Mesenchymal stem cell (in vitro differentiated cells and primary cell): ENCODE measurements at regions not wholly inside any gene's neighbourhood (a gene's known extent, or its start where the extent isn't known, plus 50 kb on each side); places are given as distances from the start of the nearest gene placed in this dataset.

Experiments
- DNase-seq: peaks from one replicate; pipeline ENCODE4 v3.0.0-alpha.2; 2013
- H2AFZ ChIP-seq: one replicate; pipeline ENCODE4 v1.6.1; 2013; ENCODE audit warnings: low read depth, mild to moderate bottlenecking, control low read depth, inconsistent platforms, low read length, moderate library complexity
- H2AK5ac ChIP-seq: 2 replicates; pipeline ENCODE4 v1.6.1; 2013; ENCODE audit warnings: low read length, moderate library complexity, mild to moderate bottlenecking, inconsistent platforms; ENCODE audit not compliant: severe bottlenecking
- H2BK120ac ChIP-seq: one replicate; pipeline ENCODE4 v1.6.1; 2013; ENCODE audit warnings: low read depth, mild to moderate bottlenecking, inconsistent platforms, low read length, moderate library complexity
- H2BK12ac ChIP-seq, 2 experiments: one replicate each; pipeline ENCODE4 v1.6.1; 2013; ENCODE audit warnings: inconsistent platforms in 2 of 2, low read length in 2 of 2, mild to moderate bottlenecking in 2 of 2, moderate library complexity in 2 of 2, control low read depth in 1 of 2
- H2BK15ac ChIP-seq: one replicate; pipeline ENCODE4 v1.6.1; 2013; ENCODE audit warnings: mild to moderate bottlenecking, low read depth, inconsistent platforms; ENCODE audit not compliant: poor library complexity, severe bottlenecking
- H2BK5ac ChIP-seq: 2 replicates; pipeline ENCODE4 v1.6.1; 2013; ENCODE audit warnings: low read depth, mild to moderate bottlenecking, low read length, control low read depth, inconsistent platforms; ENCODE audit not compliant: poor library complexity, severe bottlenecking
- H3K14ac ChIP-seq, 2 experiments: one replicate each; pipeline ENCODE4 v1.6.1; 2013; ENCODE audit warnings: inconsistent platforms in 2 of 2, low read length in 2 of 2, control low read depth in 1 of 2, mild to moderate bottlenecking in 1 of 2, moderate library complexity in 1 of 2
- H3K18ac ChIP-seq, 2 experiments: one replicate each; pipeline ENCODE4 v1.6.1; 2013; ENCODE audit warnings: inconsistent platforms in 2 of 2, low read length in 2 of 2, control low read depth in 1 of 2, low read depth in 1 of 2, mild to moderate bottlenecking in 1 of 2
- H3K23ac ChIP-seq, 2 experiments: one replicate each; pipeline ENCODE4 v1.6.1; 2013; ENCODE audit warnings: inconsistent platforms in 2 of 2, low read length in 2 of 2, mild to moderate bottlenecking in 2 of 2, moderate library complexity in 2 of 2, control low read depth in 1 of 2
- H3K27ac ChIP-seq: 2 replicates; pipeline ENCODE4 v1.5.1; 2013; ENCODE audit warnings: mild to moderate bottlenecking, moderate library complexity, low read length, control low read depth, inconsistent platforms; ENCODE audit not compliant: poor library complexity, severe bottlenecking
- H3K27me3 ChIP-seq, 2 experiments: 2 replicates each; pipeline versions ENCODE4 v1.6.1 to v1.7.0; 2013; ENCODE audit warnings: low read length in 2 of 2, mild to moderate bottlenecking in 2 of 2, moderate library complexity in 2 of 2, control low read depth in 1 of 2, inconsistent platforms in 1 of 2; ENCODE audit not compliant: control insufficient read depth in 1 of 2, insufficient read depth in 1 of 2
- H3K36me3 ChIP-seq, 2 experiments: 2 replicates each; pipeline versions ENCODE4 v1.6.1 to v1.7.0; 2013; ENCODE audit warnings: low read length in 2 of 2, control low read depth in 1 of 2, inconsistent platforms in 1 of 2, low read depth in 1 of 2, mild to moderate bottlenecking in 1 of 2; ENCODE audit not compliant: insufficient read depth in 2 of 2, control insufficient read depth in 1 of 2
- H3K4ac ChIP-seq, 2 experiments: one replicate each; pipeline ENCODE4 v1.6.1; 2013; ENCODE audit warnings: inconsistent platforms in 2 of 2, low read length in 2 of 2, mild to moderate bottlenecking in 2 of 2, moderate library complexity in 2 of 2, control low read depth in 1 of 2, low read depth in 1 of 2
- H3K4me1 ChIP-seq: 2 replicates; pipeline ENCODE4 v1.6.1; 2013; ENCODE audit warnings: low read depth, low read length, control low read depth; ENCODE audit not compliant: control insufficient read depth, insufficient read depth
- H3K4me2 ChIP-seq: 2 replicates; pipeline ENCODE4 v1.6.1; 2013; ENCODE audit warnings: low read length, mild to moderate bottlenecking, inconsistent platforms; ENCODE audit not compliant: poor library complexity, severe bottlenecking
- H3K4me3 ChIP-seq, 2 experiments: 2 replicates each; pipeline versions ENCODE4 v1.5.1 to v1.7.0; 2013; ENCODE audit warnings: low read length in 2 of 2, mild to moderate bottlenecking in 2 of 2, control low read depth in 1 of 2, low read depth in 1 of 2; ENCODE audit not compliant: insufficient read depth in 1 of 2
- H3K79me1 ChIP-seq: replicated peaks from 2 replicates; pipeline ENCODE4 v1.6.1; 2013; ENCODE audit warnings: mild to moderate bottlenecking, control low read depth, low read length, inconsistent platforms; ENCODE audit not compliant: poor library complexity, severe bottlenecking
- H3K9ac ChIP-seq: 2 replicates; pipeline ENCODE4 v1.7.0; 2013; ENCODE audit warnings: mild to moderate bottlenecking, low read length, moderate library complexity
- H3K9me3 ChIP-seq: 2 replicates; pipeline ENCODE4 v1.7.0; 2013; ENCODE audit warnings: mild to moderate bottlenecking, low read length; ENCODE audit not compliant: control insufficient read depth
- H4K8ac ChIP-seq: one replicate; pipeline ENCODE4 v1.6.1; 2013; ENCODE audit warnings: inconsistent platforms, mild to moderate bottlenecking, low read length, moderate library complexity
- H4K91ac ChIP-seq: one replicate; pipeline ENCODE4 v1.6.1; 2013; ENCODE audit warnings: mild to moderate bottlenecking, low read length, inconsistent platforms
- whole genome bisulfite sequencing: methylation state at CpG from one replicate; pipeline ENCODE4 v1.1.7; 2013; ENCODE audit warnings: mixed read lengths; 5-methylcytosine and 5-hydroxymethylcytosine counted together

DNA sequence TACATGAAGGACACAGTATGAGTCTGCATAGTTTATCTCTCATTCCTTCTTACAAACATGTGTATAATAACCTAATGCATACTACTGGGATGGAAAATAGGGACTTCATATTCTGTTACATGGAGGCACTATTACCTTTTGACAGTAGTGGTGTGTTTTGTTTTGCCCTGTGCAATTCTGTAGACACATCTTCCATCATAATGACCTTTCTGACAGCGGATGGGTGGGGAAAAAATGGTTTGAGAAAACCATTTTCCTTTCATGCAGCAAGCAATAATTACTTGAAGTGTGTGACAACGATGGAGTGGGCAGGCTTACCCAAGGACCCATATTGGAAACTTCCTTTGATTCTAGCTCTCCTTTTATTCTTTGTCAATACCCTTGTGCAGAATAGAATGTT is 153.6 kb upstream of the ONECUT1 start:
- H2BK12ac ChIP-seq = no peak overlapping the region
- no peak overlapping the region for H3K18ac ChIP-seq
- H4K8ac ChIP-seq = no peak overlapping the region
- no peak overlapping the region for H3K4ac ChIP-seq
- H3K23ac ChIP-seq = no peak overlapping the region
- no peak overlapping the region for H3K14ac ChIP-seq
- no peak overlapping the region for H2BK5ac ChIP-seq
- no peak for DNase-seq
- H3K9ac ChIP-seq = no peak overlapping the region
- H2BK120ac ChIP-seq = no peak overlapping the region
- H3K4me1 ChIP-seq = peaks cover 2% of the 10 kb centered on the region
- H3K27ac ChIP-seq = no peak overlapping the region
- H3K4me2 ChIP-seq = no peak overlapping the region
- no peak overlapping the region for H2AFZ ChIP-seq
- H3K4me3 ChIP-seq = no peak overlapping the region
- H3K27me3 ChIP-seq = peaks cover 0 to 5% of the 10 kb centered on the region in 2 experiments
- H2BK15ac ChIP-seq = no peak overlapping the region
- no peaks in the 10 kb centered on the region for H3K9me3 ChIP-seq
- H2AK5ac ChIP-seq = no peak overlapping the region
- WGBS = no CpG with 5 or more reads among the region's 2 CpGs
- no peaks in the 10 kb centered on the region for H3K79me1 ChIP-seq
- no peaks in the 10 kb centered on the region for H3K36me3 ChIP-seq
- H4K91ac ChIP-seq = no peak overlapping the region

DNA sequence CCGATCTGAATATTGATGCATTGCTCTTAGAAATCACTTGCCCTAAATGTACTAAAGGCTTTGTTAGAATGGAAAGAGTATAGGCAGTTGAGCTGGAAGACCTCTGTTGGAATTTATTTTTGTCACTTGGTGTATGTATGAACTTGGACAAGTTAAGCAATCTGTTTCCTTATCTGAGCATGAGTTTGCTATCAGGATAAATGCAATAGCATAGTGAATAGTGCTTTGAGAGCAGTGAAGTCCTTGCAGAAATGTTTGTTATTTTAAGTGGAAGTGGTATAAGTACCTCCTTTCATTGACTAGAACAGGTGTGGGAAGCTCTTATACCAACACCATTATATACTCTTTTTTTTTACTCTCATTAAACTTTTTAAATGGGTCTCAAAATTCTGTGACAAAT is 146.4 kb upstream of the ONECUT1 start:
- Histone ChIP-seq H3K36me3 (no peaks in the 10 kb centered on the region), H2AFZ (no peak overlapping the region), H2BK15ac (no peak overlapping the region), H3K79me1 (no peaks in the 10 kb centered on the region), H3K4ac (no peak overlapping the region), H2BK12ac (no peak overlapping the region), H3K4me3 (no peak overlapping the region), H3K9me3 (no peaks in the 10 kb centered on the region), H3K9ac (no peak overlapping the region), H2BK120ac (no peak overlapping the region), H3K27ac (no peak overlapping the region), H4K8ac (no peak overlapping the region), H3K27me3 (peaks cover 0 to 4% of the 10 kb centered on the region in 2 experiments), H2BK5ac (no peak overlapping the region), H3K14ac (no peak overlapping the region), H3K18ac (no peak overlapping the region), H3K4me1 (peaks cover 2% of the 10 kb centered on the region), H4K91ac (no peak overlapping the region), H3K23ac (no peak overlapping the region), H2AK5ac (no peak overlapping the region), H3K4me2 (no peak overlapping the region)
- no peak for DNase-seq
- 88% methylated on average over 1 of the region's 1 CpG for whole genome bisulfite sequencing

DNA sequence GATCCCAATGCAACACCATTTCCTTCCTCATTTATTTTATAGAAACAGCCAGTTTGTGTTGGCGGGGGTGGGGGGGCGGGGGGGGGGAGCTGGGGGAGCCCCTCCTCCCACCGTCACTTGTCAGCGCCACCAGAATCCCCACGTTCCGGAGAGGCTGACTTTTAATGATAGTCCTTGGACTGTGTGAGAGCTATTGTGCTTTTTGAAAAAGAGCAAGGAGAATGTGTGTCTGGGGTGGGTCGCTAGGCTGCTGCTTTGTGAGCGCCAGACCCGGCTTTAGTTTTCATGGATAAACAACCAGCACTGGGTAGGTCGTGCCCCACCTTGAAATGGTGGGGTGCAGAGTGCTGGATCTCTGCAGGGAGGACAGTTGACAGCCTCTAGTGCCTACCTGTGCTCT is 135.0 kb upstream of the ONECUT1 start:
- no peak overlapping the region for H3K4me2 ChIP-seq
- DNase-seq = no peak
- no peak overlapping the region for H2BK15ac ChIP-seq
- no peak overlapping the region for H3K14ac ChIP-seq
- no peaks in the 10 kb centered on the region for H3K27me3 ChIP-seq
- peaks cover 2% of the 10 kb centered on the region for H3K9me3 ChIP-seq
- H3K23ac ChIP-seq = no peak overlapping the region
- no peak overlapping the region for H2AK5ac ChIP-seq
- H4K91ac ChIP-seq = no peak overlapping the region
- no peak overlapping the region for H2BK12ac ChIP-seq
- H3K9ac ChIP-seq = no peak overlapping the region
- H2BK120ac ChIP-seq = no peak overlapping the region
- no peaks in the 10 kb centered on the region for H3K36me3 ChIP-seq
- H2AFZ ChIP-seq = no peak overlapping the region
- no peak overlapping the region for H3K18ac ChIP-seq
- no peak overlapping the region for H3K4me3 ChIP-seq
- WGBS = 71% methylated on average over 6 of the region's 10 CpGs
- H3K4me1 ChIP-seq = no peaks in the 10 kb centered on the region
- H3K4ac ChIP-seq = no peak overlapping the region
- H2BK5ac ChIP-seq = no peak overlapping the region
- no peak overlapping the region for H3K27ac ChIP-seq
- no peak overlapping the region for H4K8ac ChIP-seq
- no peaks in the 10 kb centered on the region for H3K79me1 ChIP-seq

DNA sequence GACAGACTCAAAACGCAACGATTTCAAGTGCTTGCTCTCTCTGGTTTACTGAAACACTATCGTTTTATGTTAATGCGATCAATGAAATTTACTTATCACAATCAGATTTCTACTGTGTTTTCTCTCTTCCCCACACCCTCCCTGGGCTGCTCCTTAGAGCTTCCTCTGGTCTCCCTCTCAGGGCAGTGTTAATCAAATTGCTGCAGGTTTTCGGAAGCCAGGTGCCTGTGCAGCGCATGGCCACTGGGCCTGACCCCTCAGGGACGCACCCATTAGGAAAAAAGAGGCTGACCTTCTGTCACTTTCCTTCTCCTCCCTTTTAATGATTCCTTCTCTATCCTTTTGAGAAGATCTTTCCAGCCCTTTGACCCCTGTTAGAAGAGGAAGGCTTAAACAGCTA is 134.5 kb upstream of the ONECUT1 start:
- 83% methylated on average over 7 of the region's 7 CpGs for WGBS
- H2BK5ac ChIP-seq = no peak overlapping the region
- H2AFZ ChIP-seq = no peak overlapping the region
- H4K8ac ChIP-seq = no peak overlapping the region
- H3K18ac ChIP-seq = no peak overlapping the region
- no peak overlapping the region for H4K91ac ChIP-seq
- no peaks in the 10 kb centered on the region for H3K27me3 ChIP-seq
- H2AK5ac ChIP-seq = no peak overlapping the region
- H3K9ac ChIP-seq = no peak overlapping the region
- H3K4me1 ChIP-seq = no peaks in the 10 kb centered on the region
- no peak overlapping the region for H2BK12ac ChIP-seq
- no peak overlapping the region for H3K4me2 ChIP-seq
- H3K9me3 ChIP-seq = peaks cover 2% of the 10 kb centered on the region
- H3K14ac ChIP-seq = no peak overlapping the region
- no peaks in the 10 kb centered on the region for H3K36me3 ChIP-seq
- no peak for DNase-seq
- H3K23ac ChIP-seq = no peak overlapping the region
- H2BK15ac ChIP-seq = no peak overlapping the region
- H3K4me3 ChIP-seq = no peak overlapping the region
- no peak overlapping the region for H3K27ac ChIP-seq
- no peaks in the 10 kb centered on the region for H3K79me1 ChIP-seq
- H2BK120ac ChIP-seq = no peak overlapping the region
- H3K4ac ChIP-seq = no peak overlapping the region
